HUES64 (cell line): ENCODE measurements at regions not wholly inside any gene's neighbourhood (a gene's known extent, or its start where the extent isn't known, plus 50 kb on each side); places are given as distances from the start of the nearest gene placed in this dataset.

ENCODE experiments used
- H3K27ac ChIP-seq: 2 replicates; pipeline ENCODE4 v1.7.0; 2013; ENCODE audit warnings: low read depth, low read length, inconsistent platforms
- H3K27me3 ChIP-seq: 2 replicates; pipeline ENCODE4 v1.6.1; 2013; ENCODE audit warnings: mild to moderate bottlenecking, low read length; ENCODE audit not compliant: insufficient read depth
- H3K36me3 ChIP-seq: 2 replicates; pipeline ENCODE4 v1.6.1; 2013; ENCODE audit warnings: mild to moderate bottlenecking, low read length; ENCODE audit not compliant: insufficient read depth
- H3K4me1 ChIP-seq: 2 replicates; pipeline ENCODE4 v1.6.1; 2013; ENCODE audit warnings: mild to moderate bottlenecking, low read length, moderate library complexity; ENCODE audit not compliant: insufficient read depth
- H3K4me3 ChIP-seq: 2 replicates; pipeline ENCODE4 v1.5.1; 2013; ENCODE audit warnings: mild to moderate bottlenecking, low read length, moderate library complexity
- H3K9ac ChIP-seq: 2 replicates; pipeline ENCODE4 v1.6.1; 2013; ENCODE audit warnings: mild to moderate bottlenecking, low read depth, low read length
- H3K9me3 ChIP-seq: 2 replicates; pipeline ENCODE4 v1.6.1; 2013; ENCODE audit warnings: low read depth, low read length; ENCODE audit not compliant: insufficient read depth
- WGBS: fragments of 150-250, 120-280 bp; methylation state at CpG from one replicate; pipeline ENCODE4 v1.1.7; 2013; ENCODE audit warnings: missing lambda C conversion rate; 5-methylcytosine and 5-hydroxymethylcytosine counted together

- Histone ChIP-seq H3K9ac (no peak overlapping the region), H3K4me3 (no peak overlapping the region), H3K27me3 (no peaks in the 10 kb centered on the region), H3K9me3 (no peaks in the 10 kb centered on the region), H3K36me3 (no peaks in the 10 kb centered on the region), H3K4me1 (peaks cover 5% of the 10 kb centered on the region; the same call in 1 of the 2 replicates), H3K27ac (no peak overlapping the region)
- 96% methylated on average over 4 of the region's 4 CpGs for WGBS
These were observed 327.3 kb upstream of the SATB1 start for GRCh38 chr3:18752273-18752934.

- WGBS = 82% methylated on average over 1 of the region's 1 CpG
- no peaks in the 10 kb centered on the region for H3K36me3 ChIP-seq
- H3K9me3 ChIP-seq = no peaks in the 10 kb centered on the region
- H3K4me1 ChIP-seq = no peaks in the 10 kb centered on the region
- no peak overlapping the region for H3K4me3 ChIP-seq
- H3K9ac ChIP-seq = no peak overlapping the region
- no peak overlapping the region for H3K27ac ChIP-seq
- no peaks in the 10 kb centered on the region for H3K27me3 ChIP-seq
These were observed 326.4 kb upstream of the SATB1 start for GRCh38 chr3:18751514-18751913.

- H3K36me3 ChIP-seq = no peaks in the 10 kb centered on the region
- H3K27me3 ChIP-seq = no peaks in the 10 kb centered on the region
- no peaks in the 10 kb centered on the region for H3K4me1 ChIP-seq
- no peak overlapping the region for H3K4me3 ChIP-seq
- H3K9ac ChIP-seq = no peak overlapping the region
- no peak overlapping the region for H3K27ac ChIP-seq
- 96% methylated on average over 3 of the region's 3 CpGs for WGBS
- no peaks in the 10 kb centered on the region for H3K9me3 ChIP-seq
These were observed 322.2 kb upstream of the SATB1 start for GRCh38 chr3:18747383-18747782.

- Histone ChIP-seq H3K36me3 (no peaks in the 10 kb centered on the region), H3K4me3 (no peak overlapping the region), H3K27me3 (no peaks in the 10 kb centered on the region), H3K27ac (no peak overlapping the region), H3K9me3 (no peaks in the 10 kb centered on the region), H3K9ac (no peak overlapping the region), H3K4me1 (no peaks in the 10 kb centered on the region)
- 94% methylated on average over 6 of the region's 6 CpGs for WGBS
These were observed 320.3 kb upstream of the SATB1 start for GRCh38 chr3:18745472-18745871.

- Histone ChIP-seq H3K4me1 (no peaks in the 10 kb centered on the region), H3K27ac (no peak overlapping the region), H3K9ac (no peak overlapping the region), H3K27me3 (no peaks in the 10 kb centered on the region), H3K4me3 (no peak overlapping the region), H3K9me3 (no peaks in the 10 kb centered on the region), H3K36me3 (no peaks in the 10 kb centered on the region)
- 95% methylated on average over 1 of the region's 1 CpG for WGBS
These were observed 319.3 kb upstream of the SATB1 start for GRCh38 chr3:18744472-18744871.

- Histone ChIP-seq H3K27ac (no peak overlapping the region), H3K9me3 (no peaks in the 10 kb centered on the region), H3K4me3 (no peak overlapping the region), H3K4me1 (no peaks in the 10 kb centered on the region), H3K9ac (no peak overlapping the region), H3K36me3 (no peaks in the 10 kb centered on the region), H3K27me3 (no peaks in the 10 kb centered on the region)
- WGBS = 93% methylated on average over 2 of the region's 2 CpGs
These were observed 318.6 kb upstream of the SATB1 start for GRCh38 chr3:18743761-18744160.

- H3K27ac ChIP-seq = no peak overlapping the region
- H3K9me3 ChIP-seq = no peaks in the 10 kb centered on the region
- H3K9ac ChIP-seq = no peak overlapping the region
- H3K4me3 ChIP-seq = no peak overlapping the region
- no peaks in the 10 kb centered on the region for H3K4me1 ChIP-seq
- no peaks in the 10 kb centered on the region for H3K36me3 ChIP-seq
- WGBS = 96% methylated on average over 9 of the region's 12 CpGs
- H3K27me3 ChIP-seq = no peaks in the 10 kb centered on the region
These were observed 315.8 kb upstream of the SATB1 start for GRCh38 chr3:18740631-18741583.

GRCh38 chr3:18739099-18739433 lies 313.9 kb upstream of the SATB1 start:
- Histone ChIP-seq H3K27ac (no peak overlapping the region), H3K27me3 (no peaks in the 10 kb centered on the region), H3K36me3 (no peaks in the 10 kb centered on the region), H3K4me3 (no peak overlapping the region), H3K4me1 (no peaks in the 10 kb centered on the region), H3K9ac (no peak overlapping the region), H3K9me3 (no peaks in the 10 kb centered on the region)
- WGBS = 100% methylated on average over 3 of the region's 3 CpGs

GRCh38 chr3:18738393-18739098 lies 313.4 kb upstream of the SATB1 start:
- no peaks in the 10 kb centered on the region for H3K27me3 ChIP-seq
- H3K9ac ChIP-seq = no peak overlapping the region
- no peaks in the 10 kb centered on the region for H3K36me3 ChIP-seq
- no peak overlapping the region for H3K27ac ChIP-seq
- WGBS = 100% methylated on average over 1 of the region's 1 CpG
- no peaks in the 10 kb centered on the region for H3K9me3 ChIP-seq
- H3K4me3 ChIP-seq = no peak overlapping the region
- no peaks in the 10 kb centered on the region for H3K4me1 ChIP-seq

GRCh38 chr3:18735005-18735404 lies 309.9 kb upstream of the SATB1 start:
- Histone ChIP-seq H3K27ac (no peak overlapping the region), H3K4me1 (peaks cover 5% of the 10 kb centered on the region; the same call in 1 of the 2 replicates), H3K27me3 (no peaks in the 10 kb centered on the region), H3K4me3 (no peak overlapping the region), H3K9me3 (no peaks in the 10 kb centered on the region), H3K9ac (no peak overlapping the region), H3K36me3 (no peaks in the 10 kb centered on the region)
- 97% methylated on average over 2 of the region's 2 CpGs for WGBS

- H3K9me3 ChIP-seq = no peaks in the 10 kb centered on the region
- no peak overlapping the region for H3K4me3 ChIP-seq
- H3K4me1 ChIP-seq = peaks cover 5% of the 10 kb centered on the region; the same call in 1 of the 2 replicates
- WGBS = 92% methylated on average over 1 of the region's 2 CpGs
- H3K36me3 ChIP-seq = no peaks in the 10 kb centered on the region
- no peak overlapping the region for H3K27ac ChIP-seq
- H3K27me3 ChIP-seq = no peaks in the 10 kb centered on the region
- no peak overlapping the region for H3K9ac ChIP-seq
These were observed 309.2 kb upstream of the SATB1 start for GRCh38 chr3:18734309-18734708.
